Cardiac fibroblast (primary cell): ENCODE measurements at regions not wholly inside any gene's neighbourhood (a gene's known extent, or its start where the extent isn't known, plus 50 kb on each side); places are given as distances from the start of the nearest gene placed in this dataset.

Experiments used
- DNase-seq, 2 donors: peaks; one replicate each; pipeline versions ENCODE4 v3.0.0 to v3.0.0-alpha.2; 2010; ENCODE audit warnings: low read depth in 2 of 2
- H3K4me3 ChIP-seq, 2 donors: replicated peaks in 1 of 2; 1 replicate in 1 of 2; 2 replicates in 1 of 2; pipeline ENCODE4 v1.5.1; 2011; ENCODE audit warnings: low read depth in 2 of 2, low read length in 2 of 2, mild to moderate bottlenecking in 2 of 2, moderate library complexity in 1 of 2
- CTCF ChIP-seq: IDR thresholded peaks from one replicate; pipeline ENCODE4 v1.5.1; 2011; ENCODE audit warnings: low read depth, mild to moderate bottlenecking, low read length, inconsistent platforms

- no peak for DNase-seq
- H3K4me3 ChIP-seq: no peak overlapping the region
- TF ChIP-seq CTCF: no peak
Measured at GRCh38 chr17:72354071-72354470, 233.3 kb downstream of the SOX9 start.

DNA sequence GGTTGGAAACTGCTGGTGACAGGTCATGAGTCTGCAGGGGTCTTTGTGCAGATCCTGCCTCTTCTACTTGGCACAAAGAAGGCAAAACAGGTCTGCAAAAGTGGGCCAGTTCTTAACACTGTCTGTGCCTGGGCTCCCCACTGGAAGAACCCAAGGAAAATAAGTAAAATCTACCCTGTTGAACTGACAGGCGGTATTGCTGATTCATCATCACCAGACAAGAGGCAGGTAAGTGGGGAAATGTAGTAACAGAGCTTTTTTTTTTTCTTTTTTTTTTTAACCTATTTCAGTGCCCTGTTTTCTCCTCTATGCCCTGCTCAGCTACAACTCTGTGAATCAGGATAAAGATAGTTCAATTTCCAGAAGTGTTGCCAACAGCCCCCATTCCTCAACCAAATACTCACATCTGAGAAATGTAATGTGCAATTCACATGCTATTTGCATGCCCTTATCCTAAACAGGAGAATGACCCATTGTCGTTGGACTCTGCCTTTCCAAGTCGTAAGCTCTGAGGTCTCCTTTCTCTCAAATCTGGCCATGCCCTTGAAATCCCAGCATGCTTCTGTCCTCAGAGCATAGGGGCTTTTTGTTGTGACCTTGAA, 237.0 kb downstream of the SOX9 start:
- peak in 1 of 2 donors; percentile 37 for DNase-seq
- no peak overlapping the region for H3K4me3 ChIP-seq

DNA sequence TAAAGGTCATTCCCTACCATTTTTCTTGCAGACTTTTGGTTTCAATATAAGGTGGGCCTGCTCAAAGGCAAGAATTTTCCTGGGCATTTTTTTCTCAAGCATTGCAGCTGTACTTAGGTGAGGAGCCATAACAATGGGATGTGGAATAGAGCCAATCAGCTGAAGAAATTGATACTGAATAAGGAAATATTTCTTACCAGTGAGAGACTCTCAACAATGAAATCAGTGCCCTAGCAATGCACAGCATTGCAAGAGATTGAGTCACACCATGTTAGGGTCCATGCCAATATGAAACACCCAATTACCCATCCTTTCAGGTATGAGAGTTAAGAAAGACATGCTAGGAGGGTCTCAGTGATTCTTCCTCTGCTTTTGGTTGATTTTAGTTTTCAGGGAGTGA, 237.6 kb downstream of the SOX9 start:
- DNase-seq: peak; percentile 54 to 85
- no peak for TF ChIP-seq CTCF
- H3K4me3 ChIP-seq: no peak overlapping the region

More for the DNA sequence above, 237.0 kb downstream of the SOX9 start:
- no peak for TF ChIP-seq CTCF

DNA sequence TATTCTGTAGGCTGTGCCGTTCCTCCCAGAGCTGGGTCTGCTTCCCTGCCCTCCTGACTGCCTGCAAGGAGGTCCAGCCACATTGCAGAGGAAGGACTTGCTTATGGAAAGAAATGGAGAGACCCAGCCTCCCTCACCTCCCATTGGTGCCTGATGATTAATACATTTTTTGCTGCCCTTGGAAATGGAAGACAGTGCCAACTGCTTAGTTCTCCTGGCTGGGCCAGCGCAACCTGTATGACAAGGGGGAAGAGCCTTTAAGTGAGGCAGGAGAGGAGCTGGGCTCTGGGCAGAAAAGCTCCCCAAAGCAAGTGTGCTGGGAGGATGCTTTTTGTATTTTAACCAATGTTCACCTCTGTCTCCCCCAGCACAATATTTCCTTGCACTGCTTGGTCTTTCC, 238.5 kb downstream of the SOX9 start:
- no peak for DNase-seq
- H3K4me3 ChIP-seq: no peak overlapping the region
- no peak for TF ChIP-seq CTCF

GRCh38 chr17:72359811-72360210, 239.0 kb downstream of the SOX9 start:
- no peak for TF ChIP-seq CTCF
- DNase-seq: no peak
- H3K4me3 ChIP-seq: no peak overlapping the region

DNA sequence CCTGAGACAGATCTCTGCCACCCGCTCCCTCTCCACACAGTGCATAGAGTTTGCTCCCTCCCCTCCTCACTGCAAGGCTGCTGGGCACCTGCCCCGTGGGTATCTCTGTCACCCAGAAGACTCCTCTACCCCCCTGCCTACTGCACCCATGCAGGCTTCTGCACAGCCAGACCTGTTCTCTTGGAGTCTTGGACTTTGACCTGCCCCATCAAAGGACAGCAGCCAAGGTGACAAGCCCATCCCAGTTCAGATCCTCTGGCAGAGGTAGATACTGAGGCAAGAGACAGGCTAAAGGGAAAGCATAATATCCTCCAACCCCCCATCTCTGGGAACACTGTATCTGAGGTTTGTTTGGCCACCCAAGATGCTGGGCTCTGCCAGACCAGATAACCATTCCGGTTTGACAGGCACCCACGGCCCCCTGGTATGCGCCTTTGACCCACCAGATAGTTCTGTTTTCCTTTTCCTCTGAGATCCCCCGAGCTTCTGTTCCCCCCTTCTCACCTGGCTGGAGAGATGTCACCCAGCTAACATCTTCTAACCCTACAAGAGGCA, 239.6 kb downstream of the SOX9 start:
- no peak overlapping the region for H3K4me3 ChIP-seq
- no peak for DNase-seq
- no peak for TF ChIP-seq CTCF

GRCh38 chr17:72361892-72362291, 241.1 kb downstream of the SOX9 start:
- H3K4me3 ChIP-seq: no peak overlapping the region
- no peak for TF ChIP-seq CTCF
- peak in 1 of 2 donors; percentile 39 for DNase-seq
